GM03348 (cell line): ENCODE measurements at regions not wholly inside any gene's neighbourhood (a gene's known extent, or its start where the extent isn't known, plus 50 kb on each side); places are given as distances from the start of the nearest gene placed in this dataset.

Experiments used
- DNase-seq: peaks from one replicate; pipeline ENCODE4 v3.0.0; 2012; ENCODE audit warnings: low spot score

- no peak for DNase-seq
Measured at GRCh38 chr2:217654168-217654567, 348.6 kb downstream of the TNS1 start.

GRCh38 chr2:217652761-217653639 lies 349.8 kb downstream of the TNS1 start:
- DNase-seq, result peak; percentile 89

GRCh38 chr2:217650716-217651360 lies 352.0 kb downstream of the TNS1 start:
- DNase-seq, result peak; percentile 81

GRCh38 chr2:217650229-217650628 lies 352.6 kb downstream of the TNS1 start:
- no peak for DNase-seq

- DNase-seq, result no peak
Measured at GRCh38 chr2:217647925-217648324, 354.9 kb downstream of the TNS1 start.

GRCh38 chr2:217647226-217647625 lies 355.6 kb downstream of the TNS1 start:
- DNase-seq, result no peak

GRCh38 chr2:217645896-217646295 lies 356.9 kb downstream of the TNS1 start:
- no peak for DNase-seq

- no peak for DNase-seq
Measured at GRCh38 chr2:217643789-217644301, 358.9 kb downstream of the TNS1 start.

GRCh38 chr2:217642944-217643343 lies 359.9 kb downstream of the TNS1 start:
- no peak for DNase-seq

GRCh38 chr2:217641960-217642359 lies 360.8 kb downstream of the TNS1 start:
- no peak for DNase-seq

- no peak for DNase-seq
Measured at GRCh38 chr2:217639481-217639880, 363.3 kb downstream of the TNS1 start.

GRCh38 chr2:217638533-217638932 lies 364.3 kb downstream of the TNS1 start:
- DNase-seq, result no peak

- DNase-seq, result no peak
Measured at GRCh38 chr2:217638031-217638430, 364.8 kb downstream of the TNS1 start.

GRCh38 chr2:217636991-217637561 lies 365.7 kb downstream of the TNS1 start:
- DNase-seq, result no peak

- DNase-seq, result no peak
Measured at GRCh38 chr2:217636578-217636977, 366.2 kb downstream of the TNS1 start.

GRCh38 chr2:217634871-217635270 lies 367.9 kb downstream of the TNS1 start:
- DNase-seq, result no peak

GRCh38 chr2:217632043-217632442 lies 370.8 kb downstream of the TNS1 start:
- no peak for DNase-seq

- no peak for DNase-seq
Measured at GRCh38 chr2:217631115-217631514, 371.7 kb downstream of the TNS1 start.

- DNase-seq, result no peak
Measured at GRCh38 chr2:217629347-217629746, 373.4 kb downstream of the TNS1 start.

- no peak for DNase-seq
Measured at GRCh38 chr2:217628061-217628460, 374.7 kb downstream of the TNS1 start.

- DNase-seq, result no peak
Measured at GRCh38 chr2:217626926-217627325, 375.9 kb downstream of the TNS1 start.

GRCh38 chr2:217625557-217626169 lies 377.1 kb downstream of the TNS1 start:
- peak; percentile 80 for DNase-seq
